IMR-90 (cell line): ENCODE measurements at regions not wholly inside any gene's neighbourhood (a gene's known extent, or its start where the extent isn't known, plus 50 kb on each side); places are given as distances from the start of the nearest gene placed in this dataset.

Experiments
- ATAC-seq: fragments of 200-7000 bp; cut with Tn5 transposase; 2 replicates; pipeline ENCODE4 v1.9.1; 2020; ENCODE audit warnings: low read depth, mild to moderate bottlenecking, moderate library complexity
- BruUV-seq: library from RNA; stranded (reverse); fragments of 400-500 nt; replicated peaks from 2 replicates; lab custom pipeline; 2021; lab: Mats Ljungman, UMichigan
- CTCF ChIA-PET: fragments of 300-600 bp; formaldehyde crosslinking; extraction: SDS; loops from one replicate; lab custom pipeline; 2021; ENCODE audit warnings: antibody characterized with exemption; lab: Yijun Ruan, JAX
- POLR2A ChIA-PET: fragments of 300-600 bp; sonication (Branson Sonifier 250); formaldehyde crosslinking; loops from one replicate; lab custom pipeline; 2022; ENCODE audit warnings: antibody characterized with exemption; ENCODE audit not compliant: unreplicated experiment; lab: Charles Lee
- DNase-seq: peaks from one replicate; pipeline ENCODE4 v3.0.0; 2013
- H2AFZ ChIP-seq: replicated peaks from 2 replicates; pipeline ENCODE3; 2013; ENCODE audit warnings: low read length, mild to moderate bottlenecking; ENCODE audit not compliant: poor library complexity
- H2AK5ac ChIP-seq: 2 replicates; pipeline ENCODE4 v1.6.1; 2013; ENCODE audit warnings: low read depth, low read length, inconsistent platforms
- H2AK9ac ChIP-seq: replicated peaks from 2 replicates; pipeline ENCODE3; 2013; ENCODE audit warnings: mild to moderate bottlenecking, low read depth, low read length, moderate library complexity; ENCODE audit not compliant: poor library complexity
- H2BK120ac ChIP-seq: 2 replicates; pipeline ENCODE4 v1.6.1; 2013; ENCODE audit warnings: low read depth, low read length, inconsistent platforms
- H2BK15ac ChIP-seq: 3 replicates; pipeline ENCODE4 v1.6.1; 2013; ENCODE audit warnings: low read depth, low read length, inconsistent platforms
- H2BK20ac ChIP-seq: 2 replicates; pipeline ENCODE4 v1.6.1; 2013; ENCODE audit warnings: low read depth, mild to moderate bottlenecking, inconsistent platforms, low read length, moderate library complexity
- H2BK5ac ChIP-seq: 2 replicates; pipeline ENCODE4 v1.6.1; 2013; ENCODE audit warnings: mild to moderate bottlenecking, low read depth, low read length, inconsistent platforms; ENCODE audit not compliant: poor library complexity, severe bottlenecking
- H3K14ac ChIP-seq: replicated peaks from 2 replicates; pipeline ENCODE4 v1.6.1; 2013; ENCODE audit warnings: low read depth, low read length, inconsistent platforms
- H3K18ac ChIP-seq: 2 replicates; pipeline ENCODE4 v1.6.1; 2013; ENCODE audit warnings: low read depth, low read length, control low read depth
- H3K23ac ChIP-seq: 2 replicates; pipeline ENCODE4 v1.6.1; 2013; ENCODE audit warnings: low read depth, low read length, inconsistent platforms
- H3K27ac ChIP-seq: 2 replicates; pipeline ENCODE4 v1.5.1; 2013; ENCODE audit warnings: mild to moderate bottlenecking, control low read depth, low read length; ENCODE audit not compliant: insufficient read depth
- H3K27me3 ChIP-seq: 2 replicates; pipeline ENCODE4 v1.6.1; 2013; ENCODE audit warnings: low read length; ENCODE audit not compliant: control insufficient read depth, insufficient read depth
- H3K36me3 ChIP-seq: 2 replicates; pipeline ENCODE4 v1.6.1; 2013; ENCODE audit warnings: low read length, mixed read lengths; ENCODE audit not compliant: control insufficient read depth, insufficient read depth
- H3K4ac ChIP-seq: 2 replicates; pipeline ENCODE4 v1.6.1; 2013; ENCODE audit warnings: low read depth, low read length, inconsistent platforms
- H3K4me1 ChIP-seq: 2 replicates; pipeline ENCODE4 v1.6.1; 2013; ENCODE audit warnings: low read length, mixed read lengths; ENCODE audit not compliant: control insufficient read depth, insufficient read depth
- H3K4me2 ChIP-seq: 2 replicates; pipeline ENCODE4 v1.6.1; 2013; ENCODE audit warnings: low read depth, mild to moderate bottlenecking, control low read depth, low read length, moderate library complexity
- H3K4me3 ChIP-seq: 2 replicates; pipeline ENCODE4 v1.5.1; 2013; ENCODE audit warnings: low read depth, mild to moderate bottlenecking, control low read depth, low read length, moderate library complexity; ENCODE audit not compliant: insufficient read depth
- H3K56ac ChIP-seq: 2 replicates; pipeline ENCODE4 v1.6.1; 2013; ENCODE audit warnings: low read length, inconsistent platforms; ENCODE audit not compliant: insufficient read depth; ENCODE audit errors: extremely low read depth
- H3K79me1 ChIP-seq, 2 experiments: 2 replicates each; pipeline ENCODE4 v1.6.1; 2013; ENCODE audit warnings: low read length in 2 of 2, inconsistent platforms in 1 of 2, low read depth in 1 of 2
- H3K9ac ChIP-seq: 2 replicates; pipeline ENCODE4 v1.6.1; 2013; ENCODE audit warnings: low read depth, low read length, control low read depth
- H3K9me1 ChIP-seq: 2 replicates; pipeline ENCODE4 v1.6.1; 2013; ENCODE audit warnings: low read length, inconsistent platforms; ENCODE audit not compliant: insufficient read depth
- H3K9me3 ChIP-seq: 2 replicates; pipeline ENCODE4 v1.6.1; 2013; ENCODE audit warnings: low read length; ENCODE audit not compliant: control insufficient read depth, insufficient read depth
- H4K20me1 ChIP-seq: 2 replicates; pipeline ENCODE4 v1.6.1; 2013; ENCODE audit warnings: low read length, inconsistent platforms; ENCODE audit not compliant: insufficient read depth
- H4K5ac ChIP-seq: 2 replicates; pipeline ENCODE4 v1.6.1; 2013; ENCODE audit warnings: mild to moderate bottlenecking, low read depth, low read length, control low read depth
- H4K8ac ChIP-seq, 2 experiments: 2 replicates each; pipeline ENCODE4 v1.6.1; 2013; ENCODE audit warnings: low read depth in 2 of 2, low read length in 2 of 2, control low read depth in 1 of 2, inconsistent platforms in 1 of 2
- H4K91ac ChIP-seq: 2 replicates; pipeline ENCODE4 v1.6.1; 2013; ENCODE audit warnings: low read depth, low read length, inconsistent platforms; ENCODE audit not compliant: insufficient read depth
- CEBPB ChIP-seq: IDR thresholded peaks from 2 replicates; pipeline ENCODE4 v1.6.1; 2012; ENCODE audit warnings: low read depth, low read length, improper control_type of control experiment
- FOS ChIP-seq: fragments of 150-350 bp; IDR thresholded peaks from 2 replicates; pipeline ENCODE4 v1.6.1; 2016; ENCODE audit warnings: low read depth, low read length
- MAFK ChIP-seq: IDR thresholded peaks from 2 replicates; pipeline ENCODE4 v1.6.1; 2012; ENCODE audit warnings: low read depth, low read length, improper control_type of control experiment
- MAZ ChIP-seq: IDR thresholded peaks from 2 replicates; pipeline ENCODE4 v1.6.1; 2012; ENCODE audit warnings: low read depth, mild to moderate bottlenecking, low read length, improper control_type of control experiment, moderate library complexity, borderline replicate concordance
- MXI1 ChIP-seq: IDR thresholded peaks from 2 replicates; pipeline ENCODE4 v1.6.1; 2012; ENCODE audit warnings: low read depth, mild to moderate bottlenecking, low read length, moderate library complexity, borderline replicate concordance
- NFE2L2 ChIP-seq: fragments of 150-350 bp; IDR thresholded peaks from 2 replicates; pipeline ENCODE4 v1.6.1; 2016; ENCODE audit warnings: low read depth, mild to moderate bottlenecking, low read length
- POLR2A ChIP-seq: IDR thresholded peaks from 2 replicates; pipeline ENCODE4 v1.6.1; 2012; ENCODE audit warnings: mild to moderate bottlenecking, low read depth, low read length
- RCOR1 ChIP-seq: IDR thresholded peaks from 2 replicates; pipeline ENCODE4 v1.6.1; 2012; ENCODE audit warnings: mild to moderate bottlenecking, low read length, improper control_type of control experiment; ENCODE audit not compliant: insufficient replicate concordance
- RFX5 ChIP-seq: IDR thresholded peaks from 2 replicates; pipeline ENCODE4 v1.8.0; 2012; ENCODE audit warnings: low read depth, mild to moderate bottlenecking, low read length, moderate library complexity
- WGBS, 2 experiments: methylation state at CpG; one replicate each; pipeline versions ENCODE4 v1.1.5 to v1.1.7; 2013; ENCODE audit warnings: missing lambda C conversion rate in 2 of 2; ENCODE audit not compliant: insufficient read length in 1 of 2; ENCODE audit errors: extremely low coverage in 2 of 2; 5-methylcytosine and 5-hydroxymethylcytosine counted together
- dilution Hi-C: fragments of 300-500 bp; cut with HindIII; formaldehyde crosslinking; loops from one replicate; pipeline ENCODE4 v1.14.3; 2018; ENCODE audit warnings: low sequenced_read_pairs; ENCODE audit not compliant: unreplicated experiment
- in situ Hi-C: fragments of 300-500 bp; cut with MboI; formaldehyde crosslinking; loops from 3 replicates; pipeline ENCODE4 v1.14.3; 2019; ENCODE audit warnings: low sequenced_read_pairs, inconsistent platforms, mixed read lengths
- intact Hi-C: fragments of 100-400 bp; cut with micrococcal nuclease; formaldehyde crosslinking; loops from 2 replicates; pipeline ENCODE4 v1.10.0; 2022
- TF ChIP-seq, protein P1 (sequence below): conservative IDR thresholded peaks from 2 replicates; pipeline ENCODE4 v1.5.1; 2012; ENCODE audit warnings: mild to moderate bottlenecking, low read depth, low read length, improper control_type of control experiment
- TF ChIP-seq, protein P2 (sequence below): fragments of 150-350 bp; IDR thresholded peaks from 2 replicates; pipeline ENCODE4 v1.6.1; 2017; ENCODE audit warnings: mild to moderate bottlenecking, antibody characterized with exemption, low read length, low read depth
- TF ChIP-seq, protein P3 (sequence below): fragments of 150-350 bp; IDR thresholded peaks from 2 replicates; pipeline ENCODE4 v1.6.1; 2016; ENCODE audit warnings: low read depth, mild to moderate bottlenecking, low read length, moderate library complexity, borderline replicate concordance

DNA sequence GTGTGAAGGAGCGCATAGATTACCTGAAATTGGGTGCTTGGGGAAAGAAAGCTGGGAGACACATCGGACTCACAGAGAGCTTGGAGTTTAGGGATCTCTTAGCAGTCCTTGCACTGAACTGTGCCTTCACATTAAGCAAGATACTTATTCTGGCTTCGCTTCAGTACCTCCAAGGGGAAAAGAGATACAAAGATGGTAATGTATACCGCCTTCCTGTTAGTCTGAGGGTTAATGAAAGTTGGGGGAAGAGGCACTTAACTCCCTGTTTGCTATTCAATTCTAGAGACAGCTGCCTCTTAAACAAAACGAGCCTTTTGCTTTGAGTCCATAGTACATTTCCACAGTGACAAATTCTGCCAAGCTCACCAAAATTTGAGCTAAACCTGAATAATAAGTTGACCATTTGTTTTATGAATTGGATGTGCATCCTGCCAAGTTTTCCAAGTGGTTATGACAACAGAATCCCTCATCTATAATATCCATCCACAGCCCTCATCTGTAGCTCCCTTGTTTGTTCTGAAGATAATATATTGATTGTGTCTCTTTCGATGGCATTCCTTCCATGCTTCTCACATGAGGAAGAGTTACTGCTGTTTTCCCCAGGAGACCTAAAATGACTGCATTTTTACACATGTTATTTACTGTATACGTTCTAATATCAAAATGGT, 287.1 kb upstream of the ATP5MC3 start:
- no TSS peak for BruUV-seq
- no peak overlapping the region for H3K4ac ChIP-seq
- no peak overlapping the region for H3K4me2 ChIP-seq
- H2AK5ac ChIP-seq: no peak overlapping the region
- H4K8ac ChIP-seq: no peak overlapping the region
- CTCF ChIA-PET: no interaction called here
- in situ Hi-C loops: no loop called here
- intact Hi-C loops: no loop called here
- DNase-seq (no peak), ATAC-seq (no peak)
- H2BK120ac ChIP-seq: no peak overlapping the region
- no peaks in the 10 kb centered on the region for H3K9me3 ChIP-seq
- H4K91ac ChIP-seq: no peak overlapping the region
- H3K79me1 ChIP-seq: no peaks in the 10 kb centered on the region
- no peaks in the 10 kb centered on the region for H3K36me3 ChIP-seq
- POLR2A ChIA-PET: no interaction called here
- H3K56ac ChIP-seq: no peak overlapping the region
- no peak overlapping the region for H2BK15ac ChIP-seq
- H3K27me3 ChIP-seq: no peaks in the 10 kb centered on the region
- no peak overlapping the region for H3K14ac ChIP-seq
- H3K9ac ChIP-seq: no peak overlapping the region
- H3K23ac ChIP-seq: no peak overlapping the region
- no peaks in the 10 kb centered on the region for H3K9me1 ChIP-seq
- no peak overlapping the region for H2AFZ ChIP-seq
- H3K27ac ChIP-seq: no peak overlapping the region
- H3K4me3 ChIP-seq: no peak overlapping the region
- no peak overlapping the region for H2AK9ac ChIP-seq
- no peak overlapping the region for H2BK5ac ChIP-seq
- H4K20me1 ChIP-seq: no peaks in the 10 kb centered on the region
- no CpG with 5 or more reads among the region's 7 CpGs for whole genome bisulfite sequencing, 2 experiments
- dilution Hi-C loops: no loop called here
- H4K5ac ChIP-seq: no peak overlapping the region
- no peak overlapping the region for H2BK20ac ChIP-seq
- TF ChIP-seq POLR2A: no peak
- TF ChIP-seq MAZ: no peak
- TF ChIP-seq, protein P1, sequence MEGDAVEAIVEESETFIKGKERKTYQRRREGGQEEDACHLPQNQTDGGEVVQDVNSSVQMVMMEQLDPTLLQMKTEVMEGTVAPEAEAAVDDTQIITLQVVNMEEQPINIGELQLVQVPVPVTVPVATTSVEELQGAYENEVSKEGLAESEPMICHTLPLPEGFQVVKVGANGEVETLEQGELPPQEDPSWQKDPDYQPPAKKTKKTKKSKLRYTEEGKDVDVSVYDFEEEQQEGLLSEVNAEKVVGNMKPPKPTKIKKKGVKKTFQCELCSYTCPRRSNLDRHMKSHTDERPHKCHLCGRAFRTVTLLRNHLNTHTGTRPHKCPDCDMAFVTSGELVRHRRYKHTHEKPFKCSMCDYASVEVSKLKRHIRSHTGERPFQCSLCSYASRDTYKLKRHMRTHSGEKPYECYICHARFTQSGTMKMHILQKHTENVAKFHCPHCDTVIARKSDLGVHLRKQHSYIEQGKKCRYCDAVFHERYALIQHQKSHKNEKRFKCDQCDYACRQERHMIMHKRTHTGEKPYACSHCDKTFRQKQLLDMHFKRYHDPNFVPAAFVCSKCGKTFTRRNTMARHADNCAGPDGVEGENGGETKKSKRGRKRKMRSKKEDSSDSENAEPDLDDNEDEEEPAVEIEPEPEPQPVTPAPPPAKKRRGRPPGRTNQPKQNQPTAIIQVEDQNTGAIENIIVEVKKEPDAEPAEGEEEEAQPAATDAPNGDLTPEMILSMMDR: no peak
- TF ChIP-seq CEBPB: no peak
- no peak for TF ChIP-seq MAFK
- TF ChIP-seq, protein P2, sequence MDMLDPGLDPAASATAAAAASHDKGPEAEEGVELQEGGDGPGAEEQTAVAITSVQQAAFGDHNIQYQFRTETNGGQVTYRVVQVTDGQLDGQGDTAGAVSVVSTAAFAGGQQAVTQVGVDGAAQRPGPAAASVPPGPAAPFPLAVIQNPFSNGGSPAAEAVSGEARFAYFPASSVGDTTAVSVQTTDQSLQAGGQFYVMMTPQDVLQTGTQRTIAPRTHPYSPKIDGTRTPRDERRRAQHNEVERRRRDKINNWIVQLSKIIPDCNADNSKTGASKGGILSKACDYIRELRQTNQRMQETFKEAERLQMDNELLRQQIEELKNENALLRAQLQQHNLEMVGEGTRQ: no peak
- TF ChIP-seq NFE2L2: no peak
- no peak for TF ChIP-seq FOS
- no peak for TF ChIP-seq RCOR1
- TF ChIP-seq, protein P3, sequence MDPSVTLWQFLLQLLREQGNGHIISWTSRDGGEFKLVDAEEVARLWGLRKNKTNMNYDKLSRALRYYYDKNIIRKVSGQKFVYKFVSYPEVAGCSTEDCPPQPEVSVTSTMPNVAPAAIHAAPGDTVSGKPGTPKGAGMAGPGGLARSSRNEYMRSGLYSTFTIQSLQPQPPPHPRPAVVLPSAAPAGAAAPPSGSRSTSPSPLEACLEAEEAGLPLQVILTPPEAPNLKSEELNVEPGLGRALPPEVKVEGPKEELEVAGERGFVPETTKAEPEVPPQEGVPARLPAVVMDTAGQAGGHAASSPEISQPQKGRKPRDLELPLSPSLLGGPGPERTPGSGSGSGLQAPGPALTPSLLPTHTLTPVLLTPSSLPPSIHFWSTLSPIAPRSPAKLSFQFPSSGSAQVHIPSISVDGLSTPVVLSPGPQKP: no peak
- no peak for TF ChIP-seq MXI1
- TF ChIP-seq RFX5: no peak
- no peak overlapping the region for H3K18ac ChIP-seq
- H3K4me1 ChIP-seq: no peaks in the 10 kb centered on the region
